Body of pancreas (tissue), 4 donors: ENCODE measurements at regions not wholly inside any gene's neighbourhood (a gene's known extent, or its start where the extent isn't known, plus 50 kb on each side); places are given as distances from the start of the nearest gene placed in this dataset.

Source experiments
- POLR2A ChIP-seq, 3 donors: fragments of 450-650 bp; IDR thresholded peaks; one replicate each; pipeline ENCODE4 v1.6.1; 2016; ENCODE audit warnings: antibody characterized with exemption in 3 of 3, mild to moderate bottlenecking in 2 of 3
- TF ChIP-seq, protein P1 (sequence below), 7 experiments: fragments of 450-650 bp in 4 of 7; fragments of 200-600 bp in 3 of 7; sonication (generic) in 3 of 7; IDR thresholded peaks; one replicate each; pipeline ENCODE4 v1.5.1; 2016 to 2019; ENCODE audit warnings: antibody characterized with exemption in 7 of 7

DNA sequence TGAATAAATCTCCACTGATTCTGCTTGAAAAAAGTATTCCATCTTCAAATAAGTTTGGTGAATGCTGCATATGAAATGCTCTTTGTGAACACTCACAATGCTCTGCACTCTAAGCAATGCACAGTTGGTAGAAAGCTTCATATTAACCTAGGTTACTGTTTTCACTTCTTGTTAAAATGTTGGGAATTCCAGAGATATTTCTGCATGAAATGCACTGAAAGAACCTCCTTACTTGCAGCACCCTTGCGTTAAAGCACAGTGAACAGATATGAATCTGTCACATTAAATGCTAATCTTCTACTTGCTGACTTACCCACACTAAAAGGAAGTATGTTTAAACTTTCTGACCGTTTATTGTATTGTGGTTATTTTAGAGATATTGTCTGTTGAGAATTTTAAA, 584.1 kb upstream of the NUDT12 start:
- TF ChIP-seq, protein P1, sequence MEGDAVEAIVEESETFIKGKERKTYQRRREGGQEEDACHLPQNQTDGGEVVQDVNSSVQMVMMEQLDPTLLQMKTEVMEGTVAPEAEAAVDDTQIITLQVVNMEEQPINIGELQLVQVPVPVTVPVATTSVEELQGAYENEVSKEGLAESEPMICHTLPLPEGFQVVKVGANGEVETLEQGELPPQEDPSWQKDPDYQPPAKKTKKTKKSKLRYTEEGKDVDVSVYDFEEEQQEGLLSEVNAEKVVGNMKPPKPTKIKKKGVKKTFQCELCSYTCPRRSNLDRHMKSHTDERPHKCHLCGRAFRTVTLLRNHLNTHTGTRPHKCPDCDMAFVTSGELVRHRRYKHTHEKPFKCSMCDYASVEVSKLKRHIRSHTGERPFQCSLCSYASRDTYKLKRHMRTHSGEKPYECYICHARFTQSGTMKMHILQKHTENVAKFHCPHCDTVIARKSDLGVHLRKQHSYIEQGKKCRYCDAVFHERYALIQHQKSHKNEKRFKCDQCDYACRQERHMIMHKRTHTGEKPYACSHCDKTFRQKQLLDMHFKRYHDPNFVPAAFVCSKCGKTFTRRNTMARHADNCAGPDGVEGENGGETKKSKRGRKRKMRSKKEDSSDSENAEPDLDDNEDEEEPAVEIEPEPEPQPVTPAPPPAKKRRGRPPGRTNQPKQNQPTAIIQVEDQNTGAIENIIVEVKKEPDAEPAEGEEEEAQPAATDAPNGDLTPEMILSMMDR (IDR thresholded peaks at IDR 0.05): no peak
- TF ChIP-seq POLR2A (IDR thresholded peaks at IDR 0.05): no peak
